H1 (cell line): ENCODE measurements at regions not wholly inside any gene's neighbourhood (a gene's known extent, or its start where the extent isn't known, plus 50 kb on each side); places are given as distances from the start of the nearest gene placed in this dataset.

Source experiments
- EP300 ChIP-seq, 2 experiments: IDR thresholded peaks; 1 replicate in 1 of 2; 2 replicates in 1 of 2; pipeline ENCODE4 v1.6.1; 2011 to 2012; ENCODE audit warnings: low read depth in 2 of 2, low read length in 2 of 2, mild to moderate bottlenecking in 2 of 2, borderline replicate concordance in 1 of 2, inconsistent platforms in 1 of 2, moderate library complexity in 1 of 2
- EZH2 ChIP-seq: fragments of 200-600 bp; sonication (generic); IDR thresholded peaks from 2 replicates; pipeline ENCODE4 v1.7.1; 2012; ENCODE audit warnings: low read depth, mild to moderate bottlenecking, moderate library complexity, low read length, inconsistent platforms; ENCODE audit not compliant: severe bottlenecking
- HDAC2 ChIP-seq, 2 experiments: fragments of 300-600 bp in 1 of 2; sonication (generic) in 1 of 2; IDR thresholded peaks; 2 replicates each; pipeline ENCODE4 v1.6.1; 2011 to 2012; ENCODE audit warnings: low read depth in 2 of 2, low read length in 2 of 2, mild to moderate bottlenecking in 2 of 2, moderate library complexity in 2 of 2, borderline replicate concordance in 1 of 2, inconsistent platforms in 1 of 2
- SIRT6 ChIP-seq: IDR thresholded peaks from one replicate; pipeline ENCODE4 v1.7.1; 2012; ENCODE audit warnings: low read length, inconsistent platforms
- TEAD4 ChIP-seq: IDR thresholded peaks from 2 replicates; pipeline ENCODE4 v1.6.1; 2012; ENCODE audit warnings: low read depth, low read length, inconsistent platforms, mixed read lengths
- YY1 ChIP-seq: IDR thresholded peaks from 2 replicates; pipeline ENCODE4 v1.6.1; 2011; ENCODE audit warnings: low read depth, mild to moderate bottlenecking, low read length
- TF ChIP-seq, protein P1 (sequence below): fragments of 300-600 bp; sonication (generic); IDR thresholded peaks from 2 replicates; pipeline ENCODE4 v1.7.1; 2012; ENCODE audit warnings: low read length, moderate library complexity, mild to moderate bottlenecking, inconsistent platforms; ENCODE audit not compliant: insufficient replicate concordance

DNA sequence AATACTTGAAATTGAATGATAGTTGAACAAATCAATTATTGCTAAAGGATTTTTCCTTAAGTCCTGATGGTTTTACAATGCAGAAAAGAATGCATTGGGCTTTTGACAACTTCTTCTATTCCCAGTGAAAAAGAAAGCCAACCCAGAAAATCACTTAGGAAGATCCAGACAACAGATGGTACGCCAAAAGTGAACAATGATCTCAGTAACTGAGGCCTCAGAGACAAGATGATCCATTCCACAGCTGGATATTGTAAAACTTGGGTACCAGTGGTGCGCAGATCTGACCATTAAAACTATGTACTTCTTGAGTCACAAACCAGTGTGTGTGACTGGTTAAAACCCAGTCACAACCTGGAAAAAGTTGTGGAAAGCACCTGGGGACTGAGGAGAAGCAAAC lies 173.5 kb downstream of the ETAA1 start (continued):
- TF ChIP-seq, protein P1, sequence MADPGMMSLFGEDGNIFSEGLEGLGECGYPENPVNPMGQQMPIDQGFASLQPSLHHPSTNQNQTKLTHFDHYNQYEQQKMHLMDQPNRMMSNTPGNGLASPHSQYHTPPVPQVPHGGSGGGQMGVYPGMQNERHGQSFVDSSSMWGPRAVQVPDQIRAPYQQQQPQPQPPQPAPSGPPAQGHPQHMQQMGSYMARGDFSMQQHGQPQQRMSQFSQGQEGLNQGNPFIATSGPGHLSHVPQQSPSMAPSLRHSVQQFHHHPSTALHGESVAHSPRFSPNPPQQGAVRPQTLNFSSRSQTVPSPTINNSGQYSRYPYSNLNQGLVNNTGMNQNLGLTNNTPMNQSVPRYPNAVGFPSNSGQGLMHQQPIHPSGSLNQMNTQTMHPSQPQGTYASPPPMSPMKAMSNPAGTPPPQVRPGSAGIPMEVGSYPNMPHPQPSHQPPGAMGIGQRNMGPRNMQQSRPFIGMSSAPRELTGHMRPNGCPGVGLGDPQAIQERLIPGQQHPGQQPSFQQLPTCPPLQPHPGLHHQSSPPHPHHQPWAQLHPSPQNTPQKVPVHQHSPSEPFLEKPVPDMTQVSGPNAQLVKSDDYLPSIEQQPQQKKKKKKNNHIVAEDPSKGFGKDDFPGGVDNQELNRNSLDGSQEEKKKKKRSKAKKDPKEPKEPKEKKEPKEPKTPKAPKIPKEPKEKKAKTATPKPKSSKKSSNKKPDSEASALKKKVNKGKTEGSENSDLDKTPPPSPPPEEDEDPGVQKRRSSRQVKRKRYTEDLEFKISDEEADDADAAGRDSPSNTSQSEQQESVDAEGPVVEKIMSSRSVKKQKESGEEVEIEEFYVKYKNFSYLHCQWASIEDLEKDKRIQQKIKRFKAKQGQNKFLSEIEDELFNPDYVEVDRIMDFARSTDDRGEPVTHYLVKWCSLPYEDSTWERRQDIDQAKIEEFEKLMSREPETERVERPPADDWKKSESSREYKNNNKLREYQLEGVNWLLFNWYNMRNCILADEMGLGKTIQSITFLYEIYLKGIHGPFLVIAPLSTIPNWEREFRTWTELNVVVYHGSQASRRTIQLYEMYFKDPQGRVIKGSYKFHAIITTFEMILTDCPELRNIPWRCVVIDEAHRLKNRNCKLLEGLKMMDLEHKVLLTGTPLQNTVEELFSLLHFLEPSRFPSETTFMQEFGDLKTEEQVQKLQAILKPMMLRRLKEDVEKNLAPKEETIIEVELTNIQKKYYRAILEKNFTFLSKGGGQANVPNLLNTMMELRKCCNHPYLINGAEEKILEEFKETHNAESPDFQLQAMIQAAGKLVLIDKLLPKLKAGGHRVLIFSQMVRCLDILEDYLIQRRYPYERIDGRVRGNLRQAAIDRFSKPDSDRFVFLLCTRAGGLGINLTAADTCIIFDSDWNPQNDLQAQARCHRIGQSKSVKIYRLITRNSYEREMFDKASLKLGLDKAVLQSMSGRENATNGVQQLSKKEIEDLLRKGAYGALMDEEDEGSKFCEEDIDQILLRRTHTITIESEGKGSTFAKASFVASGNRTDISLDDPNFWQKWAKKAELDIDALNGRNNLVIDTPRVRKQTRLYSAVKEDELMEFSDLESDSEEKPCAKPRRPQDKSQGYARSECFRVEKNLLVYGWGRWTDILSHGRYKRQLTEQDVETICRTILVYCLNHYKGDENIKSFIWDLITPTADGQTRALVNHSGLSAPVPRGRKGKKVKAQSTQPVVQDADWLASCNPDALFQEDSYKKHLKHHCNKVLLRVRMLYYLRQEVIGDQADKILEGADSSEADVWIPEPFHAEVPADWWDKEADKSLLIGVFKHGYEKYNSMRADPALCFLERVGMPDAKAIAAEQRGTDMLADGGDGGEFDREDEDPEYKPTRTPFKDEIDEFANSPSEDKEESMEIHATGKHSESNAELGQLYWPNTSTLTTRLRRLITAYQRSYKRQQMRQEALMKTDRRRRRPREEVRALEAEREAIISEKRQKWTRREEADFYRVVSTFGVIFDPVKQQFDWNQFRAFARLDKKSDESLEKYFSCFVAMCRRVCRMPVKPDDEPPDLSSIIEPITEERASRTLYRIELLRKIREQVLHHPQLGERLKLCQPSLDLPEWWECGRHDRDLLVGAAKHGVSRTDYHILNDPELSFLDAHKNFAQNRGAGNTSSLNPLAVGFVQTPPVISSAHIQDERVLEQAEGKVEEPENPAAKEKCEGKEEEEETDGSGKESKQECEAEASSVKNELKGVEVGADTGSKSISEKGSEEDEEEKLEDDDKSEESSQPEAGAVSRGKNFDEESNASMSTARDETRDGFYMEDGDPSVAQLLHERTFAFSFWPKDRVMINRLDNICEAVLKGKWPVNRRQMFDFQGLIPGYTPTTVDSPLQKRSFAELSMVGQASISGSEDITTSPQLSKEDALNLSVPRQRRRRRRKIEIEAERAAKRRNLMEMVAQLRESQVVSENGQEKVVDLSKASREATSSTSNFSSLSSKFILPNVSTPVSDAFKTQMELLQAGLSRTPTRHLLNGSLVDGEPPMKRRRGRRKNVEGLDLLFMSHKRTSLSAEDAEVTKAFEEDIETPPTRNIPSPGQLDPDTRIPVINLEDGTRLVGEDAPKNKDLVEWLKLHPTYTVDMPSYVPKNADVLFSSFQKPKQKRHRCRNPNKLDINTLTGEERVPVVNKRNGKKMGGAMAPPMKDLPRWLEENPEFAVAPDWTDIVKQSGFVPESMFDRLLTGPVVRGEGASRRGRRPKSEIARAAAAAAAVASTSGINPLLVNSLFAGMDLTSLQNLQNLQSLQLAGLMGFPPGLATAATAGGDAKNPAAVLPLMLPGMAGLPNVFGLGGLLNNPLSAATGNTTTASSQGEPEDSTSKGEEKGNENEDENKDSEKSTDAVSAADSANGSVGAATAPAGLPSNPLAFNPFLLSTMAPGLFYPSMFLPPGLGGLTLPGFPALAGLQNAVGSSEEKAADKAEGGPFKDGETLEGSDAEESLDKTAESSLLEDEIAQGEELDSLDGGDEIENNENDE: no peak
- no peak for TF ChIP-seq EP300 (IDR thresholded peaks at IDR 0.05; ENCODE audit: borderline replicate concordance in 1 of 2, low read depth in 2 of 2, low read length in 2 of 2)
- no peak for TF ChIP-seq EZH2
- TF ChIP-seq HDAC2 (IDR thresholded peaks at IDR 0.05; ENCODE audit: borderline replicate concordance in 1 of 2, low read depth in 2 of 2, low read length in 2 of 2): no peak
- TF ChIP-seq TEAD4: no peak
- TF ChIP-seq SIRT6: no peak
- TF ChIP-seq YY1: no peak
- TF ChIP-seq, all 59 proteins: peak for 0
